ENCODE measurements at regions not wholly inside any gene's neighbourhood (a gene's known extent, or its start where the extent isn't known, plus 50 kb on each side); places are given as distances from the start of the nearest gene placed in this dataset.

- no peak for FAIRE-seq
- H3K4me1 ChIP-seq (ENCODE audit: control insufficient read depth in 3 of 3, insufficient read depth in 2 of 3, low read depth in 1 of 3, low read length in 2 of 3), result no peaks in the 10 kb centered on the region
- no peak for DNase-seq
- H3K36me3 ChIP-seq (ENCODE audit: control insufficient read depth in 3 of 3, insufficient read depth in 2 of 3, low read depth in 1 of 3, low read length in 3 of 3), result no peaks in the 10 kb centered on the region
- H3K4me3 ChIP-seq (ENCODE audit: low read depth in 1 of 3, low read length in 3 of 3), result no peak overlapping the region
- no peaks in the 10 kb centered on the region for H3K9me3 ChIP-seq (ENCODE audit: control insufficient read depth in 2 of 2, insufficient read depth in 1 of 2, low read depth in 1 of 2, low read length in 1 of 2)
- 80 to 87% (median 85%) methylated on average over 4 of the region's 4 CpGs for WGBS, 3 donors
- no peaks in the 10 kb centered on the region for H3K27me3 ChIP-seq (ENCODE audit: control insufficient read depth in 3 of 3, insufficient read depth in 3 of 3, low read length in 3 of 3)
- no peak overlapping the region for H3K27ac ChIP-seq (ENCODE audit: low read depth in 1 of 3, low read length in 2 of 3)
Measured at GRCh38 chr18:27353273-27353672, 168.2 kb upstream of the CHST9 start.

GRCh38 chr18:27349284-27349882 is 164.3 kb upstream of the CHST9 start:
- WGBS, 3 donors, result 66 to 78% (median 68%) methylated on average over 4 of the region's 4 CpGs
- H3K4me3 ChIP-seq (ENCODE audit: low read depth in 1 of 3, low read length in 3 of 3), result no peak overlapping the region
- no peak overlapping the region for H3K27ac ChIP-seq (ENCODE audit: low read depth in 1 of 3, low read length in 2 of 3)
- H3K27me3 ChIP-seq (ENCODE audit: control insufficient read depth in 3 of 3, insufficient read depth in 3 of 3, low read length in 3 of 3), result no peaks in the 10 kb centered on the region
- H3K36me3 ChIP-seq (ENCODE audit: control insufficient read depth in 3 of 3, insufficient read depth in 2 of 3, low read depth in 1 of 3, low read length in 3 of 3), result no peaks in the 10 kb centered on the region
- no peak for DNase-seq
- H3K9me3 ChIP-seq (ENCODE audit: control insufficient read depth in 2 of 2, insufficient read depth in 1 of 2, low read depth in 1 of 2, low read length in 1 of 2), result no peaks in the 10 kb centered on the region
- no peaks in the 10 kb centered on the region for H3K4me1 ChIP-seq (ENCODE audit: control insufficient read depth in 3 of 3, insufficient read depth in 2 of 3, low read depth in 1 of 3, low read length in 2 of 3)
- FAIRE-seq, result no peak

- Histone ChIP-seq H3K27ac (ENCODE audit: low read depth in 1 of 3, low read length in 2 of 3) (no peak overlapping the region), H3K9me3 (ENCODE audit: control insufficient read depth in 2 of 2, insufficient read depth in 1 of 2, low read depth in 1 of 2, low read length in 1 of 2) (no peaks in the 10 kb centered on the region), H3K4me1 (ENCODE audit: control insufficient read depth in 3 of 3, insufficient read depth in 2 of 3, low read depth in 1 of 3, low read length in 2 of 3) (no peaks in the 10 kb centered on the region), H3K27me3 (ENCODE audit: control insufficient read depth in 3 of 3, insufficient read depth in 3 of 3, low read length in 3 of 3) (no peaks in the 10 kb centered on the region), H3K4me3 (ENCODE audit: low read depth in 1 of 3, low read length in 3 of 3) (no peak overlapping the region), H3K36me3 (ENCODE audit: control insufficient read depth in 3 of 3, insufficient read depth in 2 of 3, low read depth in 1 of 3, low read length in 3 of 3) (no peaks in the 10 kb centered on the region)
- WGBS, 3 donors, result 75 to 89% (median 78%) methylated on average over 1 of the region's 1 CpG
- no peak for FAIRE-seq
- DNase-seq, result no peak
Measured at GRCh38 chr18:27331606-27332005, 146.5 kb upstream of the CHST9 start.

GRCh38 chr18:27314996-27315395 is 129.9 kb upstream of the CHST9 start:
- Histone ChIP-seq H3K27me3 (ENCODE audit: control insufficient read depth in 3 of 3, insufficient read depth in 3 of 3, low read length in 3 of 3) (no peaks in the 10 kb centered on the region), H3K36me3 (ENCODE audit: control insufficient read depth in 3 of 3, insufficient read depth in 2 of 3, low read depth in 1 of 3, low read length in 3 of 3) (no peaks in the 10 kb centered on the region), H3K4me1 (ENCODE audit: control insufficient read depth in 3 of 3, insufficient read depth in 2 of 3, low read depth in 1 of 3, low read length in 2 of 3) (no peaks in the 10 kb centered on the region), H3K27ac (ENCODE audit: low read depth in 1 of 3, low read length in 2 of 3) (no peak overlapping the region), H3K4me3 (ENCODE audit: low read depth in 1 of 3, low read length in 3 of 3) (no peak overlapping the region), H3K9me3 (ENCODE audit: control insufficient read depth in 2 of 2, insufficient read depth in 1 of 2, low read depth in 1 of 2, low read length in 1 of 2) (no peaks in the 10 kb centered on the region)
- no peak for FAIRE-seq
- DNase-seq, result no peak
- WGBS, 3 donors, result 50 to 90% (median 66%) methylated on average over 1 of the region's 1 CpG

- Histone ChIP-seq H3K27me3 (ENCODE audit: control insufficient read depth in 3 of 3, insufficient read depth in 3 of 3, low read length in 3 of 3) (no peaks in the 10 kb centered on the region), H3K9me3 (ENCODE audit: control insufficient read depth in 2 of 2, insufficient read depth in 1 of 2, low read depth in 1 of 2, low read length in 1 of 2) (no peaks in the 10 kb centered on the region), H3K27ac (ENCODE audit: low read depth in 1 of 3, low read length in 2 of 3) (no peak overlapping the region), H3K4me1 (ENCODE audit: control insufficient read depth in 3 of 3, insufficient read depth in 2 of 3, low read depth in 1 of 3, low read length in 2 of 3) (no peaks in the 10 kb centered on the region), H3K36me3 (ENCODE audit: control insufficient read depth in 3 of 3, insufficient read depth in 2 of 3, low read depth in 1 of 3, low read length in 3 of 3) (no peaks in the 10 kb centered on the region), H3K4me3 (ENCODE audit: low read depth in 1 of 3, low read length in 3 of 3) (no peak overlapping the region)
- no peak for DNase-seq
- FAIRE-seq, result no peak
- 13 to 31% (median 17%) methylated on average over 1 of the region's 1 CpG for WGBS, 3 donors
Measured at GRCh38 chr18:27313678-27314077, 128.6 kb upstream of the CHST9 start.

GRCh38 chr18:27312853-27313252 is 127.7 kb upstream of the CHST9 start:
- Histone ChIP-seq H3K36me3 (ENCODE audit: control insufficient read depth in 3 of 3, insufficient read depth in 2 of 3, low read depth in 1 of 3, low read length in 3 of 3) (no peaks in the 10 kb centered on the region), H3K4me1 (ENCODE audit: control insufficient read depth in 3 of 3, insufficient read depth in 2 of 3, low read depth in 1 of 3, low read length in 2 of 3) (no peaks in the 10 kb centered on the region), H3K27ac (ENCODE audit: low read depth in 1 of 3, low read length in 2 of 3) (no peak overlapping the region), H3K9me3 (ENCODE audit: control insufficient read depth in 2 of 2, insufficient read depth in 1 of 2, low read depth in 1 of 2, low read length in 1 of 2) (no peaks in the 10 kb centered on the region), H3K27me3 (ENCODE audit: control insufficient read depth in 3 of 3, insufficient read depth in 3 of 3, low read length in 3 of 3) (no peaks in the 10 kb centered on the region), H3K4me3 (ENCODE audit: low read depth in 1 of 3, low read length in 3 of 3) (no peak overlapping the region)
- FAIRE-seq (no peak), DNase-seq (no peak)
- WGBS, 3 donors, result 61 to 75% (median 71%) methylated on average over 1 of the region's 1 CpG

GRCh38 chr18:27312153-27312552 is 127.0 kb upstream of the CHST9 start:
- 15 to 57% (median 38%) methylated on average over 1 of the region's 1 CpG for WGBS, 3 donors
- no peak overlapping the region for H3K27ac ChIP-seq (ENCODE audit: low read depth in 1 of 3, low read length in 2 of 3)
- H3K9me3 ChIP-seq (ENCODE audit: control insufficient read depth in 2 of 2, insufficient read depth in 1 of 2, low read depth in 1 of 2, low read length in 1 of 2), result no peaks in the 10 kb centered on the region
- DNase-seq (no peak), FAIRE-seq (no peak)
- no peaks in the 10 kb centered on the region for H3K27me3 ChIP-seq (ENCODE audit: control insufficient read depth in 3 of 3, insufficient read depth in 3 of 3, low read length in 3 of 3)
- no peaks in the 10 kb centered on the region for H3K36me3 ChIP-seq (ENCODE audit: control insufficient read depth in 3 of 3, insufficient read depth in 2 of 3, low read depth in 1 of 3, low read length in 3 of 3)
- no peak overlapping the region for H3K4me3 ChIP-seq (ENCODE audit: low read depth in 1 of 3, low read length in 3 of 3)
- H3K4me1 ChIP-seq (ENCODE audit: control insufficient read depth in 3 of 3, insufficient read depth in 2 of 3, low read depth in 1 of 3, low read length in 2 of 3), result no peaks in the 10 kb centered on the region

- no peaks in the 10 kb centered on the region for H3K36me3 ChIP-seq (ENCODE audit: control insufficient read depth in 3 of 3, insufficient read depth in 2 of 3, low read depth in 1 of 3, low read length in 3 of 3)
- no peaks in the 10 kb centered on the region for H3K4me1 ChIP-seq (ENCODE audit: control insufficient read depth in 3 of 3, insufficient read depth in 2 of 3, low read depth in 1 of 3, low read length in 2 of 3)
- DNase-seq, result no peak
- H3K27me3 ChIP-seq (ENCODE audit: control insufficient read depth in 3 of 3, insufficient read depth in 3 of 3, low read length in 3 of 3), result no peaks in the 10 kb centered on the region
- WGBS, 3 donors, result 87 to 95% (median 94%) methylated on average over 2 of the region's 2 CpGs
- H3K27ac ChIP-seq (ENCODE audit: low read depth in 1 of 3, low read length in 2 of 3), result no peak overlapping the region
- no peaks in the 10 kb centered on the region for H3K9me3 ChIP-seq (ENCODE audit: control insufficient read depth in 2 of 2, insufficient read depth in 1 of 2, low read depth in 1 of 2, low read length in 1 of 2)
- no peak for FAIRE-seq
- no peak overlapping the region for H3K4me3 ChIP-seq (ENCODE audit: low read depth in 1 of 3, low read length in 3 of 3)
Measured at GRCh38 chr18:27311114-27311513, 126.0 kb upstream of the CHST9 start.

- Histone ChIP-seq H3K4me3 (ENCODE audit: low read depth in 1 of 3, low read length in 3 of 3) (no peak overlapping the region), H3K27me3 (ENCODE audit: control insufficient read depth in 3 of 3, insufficient read depth in 3 of 3, low read length in 3 of 3) (no peaks in the 10 kb centered on the region), H3K4me1 (ENCODE audit: control insufficient read depth in 3 of 3, insufficient read depth in 2 of 3, low read depth in 1 of 3, low read length in 2 of 3) (no peaks in the 10 kb centered on the region), H3K9me3 (ENCODE audit: control insufficient read depth in 2 of 2, insufficient read depth in 1 of 2, low read depth in 1 of 2, low read length in 1 of 2) (no peaks in the 10 kb centered on the region), H3K27ac (ENCODE audit: low read depth in 1 of 3, low read length in 2 of 3) (no peak overlapping the region), H3K36me3 (ENCODE audit: control insufficient read depth in 3 of 3, insufficient read depth in 2 of 3, low read depth in 1 of 3, low read length in 3 of 3) (no peaks in the 10 kb centered on the region)
- FAIRE-seq (no peak), DNase-seq (no peak)
- WGBS, 3 donors, result 45 to 53% (median 47%) methylated on average over 5 of the region's 5 CpGs
Measured at GRCh38 chr18:27301615-27302378, 116.7 kb upstream of the CHST9 start.

Measured in small intestine (tissue), 7 donors.